ENCODE measurements at regions not wholly inside any gene's neighbourhood (a gene's known extent, or its start where the extent isn't known, plus 50 kb on each side); places are given as distances from the start of the nearest gene placed in this dataset.

- H3K27ac ChIP-seq, result no peak overlapping the region
- no peaks in the 10 kb centered on the region for H3K27me3 ChIP-seq
- WGBS, 4 donors, result 86 to 93% (median 92%) methylated on average over 6 to 12 of the region's 12 CpGs
- H3K9me3 ChIP-seq, result peaks cover 0 to 24% (median 0%) of the 10 kb centered on the region in 12 donors
- intact Hi-C loops (cut with DNase I), result no loop called here
- no peak for DNase-seq
- no peaks in the 10 kb centered on the region for H3K36me3 ChIP-seq
- TF ChIP-seq POLR2A (IDR thresholded peaks at IDR 0.05), result no peak
- TF ChIP-seq CTCF (IDR thresholded peaks at IDR 0.05), result no peak
- no peaks in the 10 kb centered on the region for H3K4me1 ChIP-seq
- no peak for ATAC-seq
- no peak overlapping the region for H3K4me3 ChIP-seq
Measured at GRCh38 chr5:26660116-26660515, 378.3 kb downstream of the CDH9 start.

GRCh38 chr5:26649000-26649399, 389.4 kb downstream of the CDH9 start:
- intact Hi-C loops (cut with DNase I), result no loop called here
- Histone ChIP-seq H3K4me1 (no peaks in the 10 kb centered on the region), H3K9me3 (peaks cover 0 to 15% (median 0%) of the 10 kb centered on the region in 12 donors), H3K27me3 (no peaks in the 10 kb centered on the region), H3K36me3 (no peaks in the 10 kb centered on the region), H3K4me3 (no peak overlapping the region), H3K27ac (no peak overlapping the region)
- TF ChIP-seq POLR2A (IDR thresholded peaks at IDR 0.05), result no peak
- no peak for TF ChIP-seq CTCF (IDR thresholded peaks at IDR 0.05)
- WGBS, 4 donors, result 52 to 65% (median 56%) methylated on average over 3 of the region's 3 CpGs
- ATAC-seq, result no peak
- DNase-seq, result no peak

- H3K27ac ChIP-seq, result no peak overlapping the region
- no peak overlapping the region for H3K4me3 ChIP-seq
- WGBS, 4 donors, result 67 to 81% (median 75%) methylated on average over 2 of the region's 2 CpGs
- H3K9me3 ChIP-seq, result peaks cover 0 to 15% (median 0%) of the 10 kb centered on the region in 12 donors
- no peaks in the 10 kb centered on the region for H3K27me3 ChIP-seq
- no peak for DNase-seq
- no peak for TF ChIP-seq CTCF (IDR thresholded peaks at IDR 0.05)
- no peak for TF ChIP-seq POLR2A (IDR thresholded peaks at IDR 0.05)
- intact Hi-C loops (cut with DNase I), result no loop called here
- no peaks in the 10 kb centered on the region for H3K36me3 ChIP-seq
- ATAC-seq, result no peak
- no peaks in the 10 kb centered on the region for H3K4me1 ChIP-seq
Measured at GRCh38 chr5:26647781-26648180, 390.6 kb downstream of the CDH9 start.

GRCh38 chr5:26645659-26646058, 392.7 kb downstream of the CDH9 start:
- WGBS, 4 donors, result 87 to 89% (median 88%) methylated on average over 5 of the region's 5 CpGs
- no peak overlapping the region for H3K4me3 ChIP-seq
- intact Hi-C loops (cut with DNase I), result no loop called here

More at GRCh38 chr5:26645659-26646058, 392.7 kb downstream of the CDH9 start:
- no peak overlapping the region for H3K27ac ChIP-seq
- peaks cover 0 to 15% (median 0%) of the 10 kb centered on the region in 12 donors for H3K9me3 ChIP-seq
- no peaks in the 10 kb centered on the region for H3K4me1 ChIP-seq
- no peaks in the 10 kb centered on the region for H3K27me3 ChIP-seq
- ATAC-seq (no peak), DNase-seq (no peak)
- no peaks in the 10 kb centered on the region for H3K36me3 ChIP-seq
- TF ChIP-seq POLR2A (IDR thresholded peaks at IDR 0.05), result no peak
- no peak for TF ChIP-seq CTCF (IDR thresholded peaks at IDR 0.05)

All from heart left ventricle (tissue), 16 donors.